HG03439 (cell line): ENCODE measurements at regions not wholly inside any gene's neighbourhood (a gene's known extent, or its start where the extent isn't known, plus 50 kb on each side); places are given as distances from the start of the nearest gene placed in this dataset.

Experiments used
- ATAC-seq: cut with Tn5 transposase; IDR thresholded peaks from one replicate; pipeline ENCODE4 v1.9.1; 2021; ENCODE audit warnings: mild to moderate bottlenecking, moderate library complexity; ENCODE audit not compliant: unreplicated experiment

GRCh38 chr11:19661827-19662226, 50.8 kb upstream of the NAV2 start:
- ATAC-seq: no peak

- peak; percentile 99 for ATAC-seq
These were observed 52.6 kb upstream of the NAV2 start for GRCh38 chr11:19660076-19660475.

GRCh38 chr11:19659529-19659928, 53.1 kb upstream of the NAV2 start:
- ATAC-seq: no peak

- no peak for ATAC-seq
These were observed 54.3 kb upstream of the NAV2 start for GRCh38 chr11:19658344-19658743.

GRCh38 chr11:19656140-19656541, 56.5 kb upstream of the NAV2 start:
- ATAC-seq: no peak

- ATAC-seq: no peak
These were observed 59.8 kb upstream of the NAV2 start for GRCh38 chr11:19652623-19653375.

GRCh38 chr11:19651653-19652052, 61.0 kb upstream of the NAV2 start:
- no peak for ATAC-seq

GRCh38 chr11:19651028-19651427, 61.6 kb upstream of the NAV2 start:
- ATAC-seq: no peak

- no peak for ATAC-seq
These were observed 62.2 kb upstream of the NAV2 start for GRCh38 chr11:19650467-19650866.

- ATAC-seq: no peak
These were observed 62.9 kb upstream of the NAV2 start for GRCh38 chr11:19649751-19650150.

GRCh38 chr11:19648321-19648720, 64.3 kb upstream of the NAV2 start:
- ATAC-seq: no peak

GRCh38 chr11:19647816-19648215, 64.8 kb upstream of the NAV2 start:
- ATAC-seq: no peak

GRCh38 chr11:19646921-19647320, 65.7 kb upstream of the NAV2 start:
- ATAC-seq: no peak

GRCh38 chr11:19646308-19646707, 66.3 kb upstream of the NAV2 start:
- ATAC-seq: no peak

GRCh38 chr11:19644316-19644715, 68.3 kb upstream of the NAV2 start:
- no peak for ATAC-seq

- ATAC-seq: no peak
These were observed 70.2 kb upstream of the NAV2 start for GRCh38 chr11:19642185-19643158.

GRCh38 chr11:19639603-19640105, 73.0 kb upstream of the NAV2 start:
- ATAC-seq: no peak

- no peak for ATAC-seq
These were observed 77.3 kb upstream of the NAV2 start for GRCh38 chr11:19635332-19635731.

GRCh38 chr11:19633276-19633675, 79.4 kb upstream of the NAV2 start:
- ATAC-seq: no peak

GRCh38 chr11:19632499-19632834, 80.2 kb upstream of the NAV2 start:
- ATAC-seq: no peak

- ATAC-seq: no peak
These were observed 80.7 kb upstream of the NAV2 start for GRCh38 chr11:19631712-19632498.
